Suprapubic skin (tissue), 4 donors: ENCODE measurements at regions not wholly inside any gene's neighbourhood (a gene's known extent, or its start where the extent isn't known, plus 50 kb on each side); places are given as distances from the start of the nearest gene placed in this dataset.
"Not testable (repeated sequence)": the region's sequence is repeated elsewhere in the genome, so short reads cannot be mapped to it uniquely, and the experiment has no call there.

ENCODE experiments used
- DNase-seq, 2 donors: peaks; one replicate each; pipeline ENCODE4 v3.0.0-alpha.2; 2019; ENCODE audit warnings: low spot score in 2 of 2
- H3K27ac ChIP-seq: fragments of 200-600 bp; sonication (generic); one replicate; pipeline ENCODE4 v1.5.1; 2019
- H3K27me3 ChIP-seq: fragments of 200-600 bp; sonication (generic); one replicate; pipeline ENCODE4 v1.5.1; 2019
- H3K36me3 ChIP-seq: fragments of 200-600 bp; sonication (generic); one replicate; pipeline ENCODE4 v1.5.1; 2019
- H3K4me1 ChIP-seq: fragments of 200-600 bp; sonication (generic); one replicate; pipeline ENCODE4 v1.5.1; 2019
- H3K4me3 ChIP-seq: fragments of 200-600 bp; sonication (generic); one replicate; pipeline ENCODE4 v1.5.1; 2019; ENCODE audit warnings: mild to moderate bottlenecking
- H3K9me3 ChIP-seq: fragments of 200-600 bp; sonication (generic); one replicate; pipeline ENCODE4 v1.5.1; 2019
- EP300 ChIP-seq: sonication (generic); formaldehyde crosslinking; IDR thresholded peaks from one replicate; pipeline ENCODE4 v1.6.1; 2017; ENCODE audit warnings: antibody characterized with exemption
- POLR2A ChIP-seq, 2 donors: fragments of 450-650 bp; IDR thresholded peaks; one replicate each; pipeline ENCODE4 v1.6.1; 2017; ENCODE audit warnings: antibody characterized with exemption in 2 of 2, mild to moderate bottlenecking in 2 of 2, moderate library complexity in 2 of 2
- POLR2AphosphoS5 ChIP-seq, 3 donors: sonication (generic); formaldehyde crosslinking; IDR thresholded peaks; one replicate each; pipeline ENCODE4 v1.6.1; 2017; ENCODE audit warnings: antibody characterized with exemption in 3 of 3
- WGBS: methylation state at CpG from one replicate; pipeline ENCODE4 v1.1.5; 2018; 5-methylcytosine and 5-hydroxymethylcytosine counted together
- TF ChIP-seq, protein P1 (sequence below), 2 donors: fragments of 200-600 bp in 1 of 2; fragments of 450-650 bp in 1 of 2; sonication (generic) in 1 of 2; IDR thresholded peaks; one replicate each; pipeline ENCODE4 v1.5.1; 2016 to 2019; ENCODE audit warnings: antibody characterized with exemption in 2 of 2, mild to moderate bottlenecking in 1 of 2, moderate library complexity in 1 of 2

DNA sequence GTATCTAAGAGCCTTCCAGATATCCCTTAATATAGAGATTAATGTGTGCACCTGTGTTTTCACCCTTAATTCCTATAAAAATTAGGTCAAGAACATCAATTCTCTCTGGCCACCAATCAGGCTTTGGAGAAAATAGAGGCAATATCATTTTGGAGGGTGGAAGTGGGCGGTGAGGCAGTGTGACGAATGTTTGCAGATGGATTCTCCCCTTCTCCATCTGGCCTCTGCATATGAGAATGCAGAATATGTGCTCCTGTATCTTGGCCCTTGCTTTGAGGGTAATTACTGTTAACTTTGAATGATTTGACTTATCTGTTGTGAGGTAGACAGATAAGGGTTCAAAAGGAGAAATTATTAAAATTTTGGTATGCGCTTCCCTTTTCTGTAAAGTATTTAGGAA, 304.0 kb upstream of the NPSR1 start:
- Histone ChIP-seq H3K9me3 (no peaks in the 10 kb centered on the region), H3K4me1 (no peaks in the 10 kb centered on the region), H3K4me3 (no peak overlapping the region), H3K36me3 (no peaks in the 10 kb centered on the region), H3K27ac (no peak overlapping the region), H3K27me3 (no peaks in the 10 kb centered on the region)
- WGBS, result 79% methylated on average over 3 of the region's 3 CpGs
- no peak for DNase-seq
- TF ChIP-seq, protein P1, sequence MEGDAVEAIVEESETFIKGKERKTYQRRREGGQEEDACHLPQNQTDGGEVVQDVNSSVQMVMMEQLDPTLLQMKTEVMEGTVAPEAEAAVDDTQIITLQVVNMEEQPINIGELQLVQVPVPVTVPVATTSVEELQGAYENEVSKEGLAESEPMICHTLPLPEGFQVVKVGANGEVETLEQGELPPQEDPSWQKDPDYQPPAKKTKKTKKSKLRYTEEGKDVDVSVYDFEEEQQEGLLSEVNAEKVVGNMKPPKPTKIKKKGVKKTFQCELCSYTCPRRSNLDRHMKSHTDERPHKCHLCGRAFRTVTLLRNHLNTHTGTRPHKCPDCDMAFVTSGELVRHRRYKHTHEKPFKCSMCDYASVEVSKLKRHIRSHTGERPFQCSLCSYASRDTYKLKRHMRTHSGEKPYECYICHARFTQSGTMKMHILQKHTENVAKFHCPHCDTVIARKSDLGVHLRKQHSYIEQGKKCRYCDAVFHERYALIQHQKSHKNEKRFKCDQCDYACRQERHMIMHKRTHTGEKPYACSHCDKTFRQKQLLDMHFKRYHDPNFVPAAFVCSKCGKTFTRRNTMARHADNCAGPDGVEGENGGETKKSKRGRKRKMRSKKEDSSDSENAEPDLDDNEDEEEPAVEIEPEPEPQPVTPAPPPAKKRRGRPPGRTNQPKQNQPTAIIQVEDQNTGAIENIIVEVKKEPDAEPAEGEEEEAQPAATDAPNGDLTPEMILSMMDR (IDR thresholded peaks at IDR 0.05), result no peak
- no peak for TF ChIP-seq EP300
- TF ChIP-seq POLR2A (IDR thresholded peaks at IDR 0.05), result no peak
- no peak for TF ChIP-seq POLR2AphosphoS5 (IDR thresholded peaks at IDR 0.05)

- Histone ChIP-seq H3K4me1 (no peaks in the 10 kb centered on the region), H3K36me3 (no peaks in the 10 kb centered on the region)
- TF ChIP-seq EP300 (no peak), POLR2A (IDR thresholded peaks at IDR 0.05) (no peak), POLR2AphosphoS5 (IDR thresholded peaks at IDR 0.05) (no peak)
- TF ChIP-seq, protein P1 (IDR thresholded peaks at IDR 0.05), result no peak
These were observed 303.1 kb upstream of the NPSR1 start for GRCh38 chr7:34354899-34355298.

DNA sequence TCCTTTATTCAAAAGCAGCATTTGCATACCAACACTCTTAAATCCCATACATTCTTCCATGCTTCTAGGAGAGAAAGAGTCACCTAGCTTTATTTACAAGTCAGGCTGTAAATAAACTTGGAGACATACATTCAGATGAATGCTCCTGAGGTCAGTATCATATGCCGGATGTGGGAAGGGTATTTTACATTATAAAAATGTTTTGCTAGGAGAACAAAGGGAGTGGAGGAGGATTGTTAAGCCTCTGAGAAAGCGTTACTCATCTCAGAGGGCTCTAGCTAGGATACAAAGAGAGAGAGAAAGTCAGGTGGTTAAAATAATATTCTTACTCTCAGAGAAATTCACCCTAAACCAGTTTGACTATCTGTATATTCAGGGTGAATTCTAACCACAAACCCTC, 300.9 kb upstream of the NPSR1 start:
- Histone ChIP-seq H3K36me3 (no peaks in the 10 kb centered on the region), H3K27ac (no peak overlapping the region), H3K4me1 (no peaks in the 10 kb centered on the region), H3K9me3 (no peaks in the 10 kb centered on the region), H3K27me3 (no peaks in the 10 kb centered on the region), H3K4me3 (no peak overlapping the region)
- TF ChIP-seq POLR2A (IDR thresholded peaks at IDR 0.05) (no peak), POLR2AphosphoS5 (IDR thresholded peaks at IDR 0.05) (no peak), EP300 (no peak)
- TF ChIP-seq, protein P1 (IDR thresholded peaks at IDR 0.05), result no peak
- 78% methylated on average over 2 of the region's 2 CpGs for WGBS
- DNase-seq, result no peak

More at GRCh38 chr7:34354899-34355298, 303.1 kb upstream of the NPSR1 start:
- Histone ChIP-seq H3K27me3 (no peaks in the 10 kb centered on the region), H3K27ac (no peak overlapping the region), H3K4me3 (no peak overlapping the region), H3K9me3 (no peaks in the 10 kb centered on the region)
- DNase-seq, result no peak

DNA sequence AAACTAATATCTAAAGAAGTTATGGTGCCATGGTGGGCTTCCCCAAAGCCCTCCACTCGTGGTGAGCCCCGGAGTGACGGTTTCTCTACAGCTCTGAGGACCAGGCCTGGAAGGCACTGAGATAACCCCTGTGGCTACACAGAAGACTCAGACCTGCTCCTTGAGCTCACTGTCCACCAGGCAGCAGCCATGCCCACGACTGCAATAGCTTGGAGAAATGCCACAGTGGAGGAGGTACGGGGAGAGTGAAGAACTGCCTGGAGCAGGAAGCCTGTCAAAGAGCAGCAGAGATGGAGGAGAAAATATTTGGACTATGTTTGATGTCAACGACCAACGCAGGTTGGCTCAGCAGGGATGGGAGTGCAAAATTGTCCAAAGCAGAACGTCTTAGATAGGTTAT, 300.1 kb upstream of the NPSR1 start:
- no peak for DNase-seq
- Histone ChIP-seq H3K9me3 (no peaks in the 10 kb centered on the region), H3K4me3 (no peak overlapping the region), H3K36me3 (no peaks in the 10 kb centered on the region), H3K27me3 (no peaks in the 10 kb centered on the region), H3K4me1 (no peaks in the 10 kb centered on the region), H3K27ac (no peak overlapping the region)
- TF ChIP-seq POLR2A (IDR thresholded peaks at IDR 0.05) (no peak), POLR2AphosphoS5 (IDR thresholded peaks at IDR 0.05) (no peak), EP300 (no peak)
- TF ChIP-seq, protein P1 (IDR thresholded peaks at IDR 0.05), result no peak
- WGBS, result 72% methylated on average over 8 of the region's 8 CpGs

GRCh38 chr7:34358578-34358977, 299.4 kb upstream of the NPSR1 start:
- H3K27ac ChIP-seq, DNase-seq, H3K27me3 ChIP-seq, H3K4me1 ChIP-seq, H3K9me3 ChIP-seq, H3K4me3 ChIP-seq, H3K36me3 ChIP-seq: not testable (repeated sequence)
- WGBS, result 78% methylated on average over 1 of the region's 1 CpG

GRCh38 chr7:34361663-34362250, 296.3 kb upstream of the NPSR1 start:
- no peak overlapping the region for H3K4me3 ChIP-seq
- DNase-seq, result no peak
- no peaks in the 10 kb centered on the region for H3K27me3 ChIP-seq
- H3K9me3 ChIP-seq, result no peaks in the 10 kb centered on the region
- TF ChIP-seq POLR2A (IDR thresholded peaks at IDR 0.05), result no peak
- TF ChIP-seq POLR2AphosphoS5 (IDR thresholded peaks at IDR 0.05), result no peak
- TF ChIP-seq, protein P1 (IDR thresholded peaks at IDR 0.05), result no peak
- no peak for TF ChIP-seq EP300
- H3K27ac ChIP-seq, result no peak overlapping the region
- WGBS, result 54% methylated on average over 3 of the region's 3 CpGs
- no peaks in the 10 kb centered on the region for H3K4me1 ChIP-seq
- H3K36me3 ChIP-seq, result no peaks in the 10 kb centered on the region
